HEK293T (cell line): ENCODE measurements at regions not wholly inside any gene's neighbourhood (a gene's known extent, or its start where the extent isn't known, plus 50 kb on each side); places are given as distances from the start of the nearest gene placed in this dataset.

Experiments
- BHLHE40 ChIP-seq: fragments of 450-650 bp; IDR thresholded peaks from 2 replicates; pipeline ENCODE4 v1.6.1; 2016; ENCODE audit warnings: mild to moderate bottlenecking, moderate library complexity, borderline replicate concordance
- CTBP1 ChIP-seq: fragments of 450-650 bp; IDR thresholded peaks from 2 replicates; pipeline ENCODE4 v1.6.1; 2016; ENCODE audit warnings: borderline replicate concordance
- ELF4 ChIP-seq: fragments of 450-650 bp; IDR thresholded peaks from 2 replicates; pipeline ENCODE4 v1.6.1; 2017; ENCODE audit warnings: antibody characterized with exemption
- FOXA1 ChIP-seq: fragments of 450-650 bp; IDR thresholded peaks from 2 replicates; pipeline ENCODE4 v1.6.1; 2016; ENCODE audit warnings: mild to moderate bottlenecking
- FOXK2 ChIP-seq: fragments of 450-650 bp; IDR thresholded peaks from 2 replicates; pipeline ENCODE4 v1.6.1; 2016; ENCODE audit warnings: mild to moderate bottlenecking
- FOXM1 ChIP-seq: fragments of 450-650 bp; IDR thresholded peaks from 2 replicates; pipeline ENCODE4 v1.6.1; 2017; ENCODE audit warnings: mild to moderate bottlenecking, borderline replicate concordance
- HDGF ChIP-seq: fragments of 450-650 bp; IDR thresholded peaks from 2 replicates; pipeline ENCODE4 v1.6.1; 2017; ENCODE audit warnings: antibody characterized with exemption, borderline replicate concordance
- L3MBTL2 ChIP-seq: fragments of 450-650 bp; conservative IDR thresholded peaks from 2 replicates; pipeline ENCODE4 v1.6.1; 2016; ENCODE audit warnings: mild to moderate bottlenecking
- LEF1 ChIP-seq: fragments of 450-650 bp; IDR thresholded peaks from 2 replicates; pipeline ENCODE4 v1.6.1; 2017; ENCODE audit warnings: mild to moderate bottlenecking, borderline replicate concordance
- NFRKB ChIP-seq: fragments of 450-650 bp; IDR thresholded peaks from 2 replicates; pipeline ENCODE4 v1.6.1; 2016; ENCODE audit warnings: mild to moderate bottlenecking, moderate library complexity
- SP1 ChIP-seq: fragments of 450-650 bp; IDR thresholded peaks from 2 replicates; pipeline ENCODE4 v1.6.1; 2017
- SUZ12 ChIP-seq: fragments of 450-650 bp; IDR thresholded peaks from 2 replicates; pipeline ENCODE4 v1.6.1; 2016; ENCODE audit warnings: mild to moderate bottlenecking
- TARDBP ChIP-seq: fragments of 450-650 bp; IDR thresholded peaks from 2 replicates; pipeline ENCODE4 v1.6.1; 2016
- TF ChIP-seq, protein P1 (sequence below): fragments of 450-650 bp; IDR thresholded peaks from 2 replicates; pipeline ENCODE4 v1.6.1; 2016

DNA sequence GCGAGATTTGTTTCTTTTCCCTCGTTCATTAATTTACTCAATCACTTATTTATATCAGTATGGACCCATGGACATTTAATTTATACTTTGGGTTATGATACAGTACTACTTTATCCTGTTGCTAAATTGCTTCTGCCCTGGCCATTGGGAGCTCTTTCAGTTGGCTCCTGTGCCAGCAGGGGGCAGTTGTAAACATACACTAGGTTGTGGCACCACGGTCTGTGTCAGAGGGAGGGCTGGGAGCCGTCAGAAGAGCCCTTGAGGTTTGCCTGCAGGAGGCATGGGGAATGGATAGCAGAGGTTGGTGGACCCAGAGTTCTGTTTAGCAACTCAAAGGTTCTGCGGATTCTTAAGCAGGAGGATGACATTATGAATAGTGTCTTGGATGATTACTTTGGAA is 94.3 kb downstream of the ERCC5 start:
- TF ChIP-seq L3MBTL2 (no peak), SP1 (no peak), CTBP1 (no peak), ELF4 (no peak), FOXM1 (no peak), HDGF (no peak), SUZ12 (no peak), FOXA1 (no peak), NFRKB (no peak), BHLHE40 (no peak), FOXK2 (no peak), LEF1 (no peak), TARDBP (no peak)
- TF ChIP-seq, protein P1, sequence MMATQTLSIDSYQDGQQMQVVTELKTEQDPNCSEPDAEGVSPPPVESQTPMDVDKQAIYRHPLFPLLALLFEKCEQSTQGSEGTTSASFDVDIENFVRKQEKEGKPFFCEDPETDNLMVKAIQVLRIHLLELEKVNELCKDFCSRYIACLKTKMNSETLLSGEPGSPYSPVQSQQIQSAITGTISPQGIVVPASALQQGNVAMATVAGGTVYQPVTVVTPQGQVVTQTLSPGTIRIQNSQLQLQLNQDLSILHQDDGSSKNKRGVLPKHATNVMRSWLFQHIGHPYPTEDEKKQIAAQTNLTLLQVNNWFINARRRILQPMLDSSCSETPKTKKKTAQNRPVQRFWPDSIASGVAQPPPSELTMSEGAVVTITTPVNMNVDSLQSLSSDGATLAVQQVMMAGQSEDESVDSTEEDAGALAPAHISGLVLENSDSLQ, result no peak
